ENCODE measurements at regions not wholly inside any gene's neighbourhood (a gene's known extent, or its start where the extent isn't known, plus 50 kb on each side); places are given as distances from the start of the nearest gene placed in this dataset.
"Not testable (repeated sequence)": the region's sequence is repeated elsewhere in the genome, so short reads cannot be mapped to it uniquely, and the experiment has no call there.

GRCh38 chr9:124084087-124084486, 72.5 kb downstream of the LHX2 start:
- no peak for DNase-seq (ENCODE audit: low spot score)

- DNase-seq (ENCODE audit: low spot score): no peak
Observed at GRCh38 chr9:124087226-124087625, 75.7 kb downstream of the LHX2 start.

GRCh38 chr9:124088476-124088837, 76.9 kb downstream of the LHX2 start:
- DNase-seq (ENCODE audit: low spot score): no peak

- DNase-seq (ENCODE audit: low spot score): peak; percentile 34
Observed at GRCh38 chr9:124089631-124090488, 78.3 kb downstream of the LHX2 start.

GRCh38 chr9:124098141-124098905, 86.8 kb downstream of the LHX2 start:
- DNase-seq (ENCODE audit: low spot score): no peak

- no peak for DNase-seq (ENCODE audit: low spot score)
Observed at GRCh38 chr9:124099860-124100259, 88.3 kb downstream of the LHX2 start.

GRCh38 chr9:124101215-124101968, 89.8 kb downstream of the LHX2 start:
- DNase-seq (ENCODE audit: low spot score): no peak

- DNase-seq (ENCODE audit: low spot score): no peak
Observed at GRCh38 chr9:124101969-124102345, 90.4 kb downstream of the LHX2 start.

GRCh38 chr9:124102363-124102762, 90.8 kb downstream of the LHX2 start:
- DNase-seq (ENCODE audit: low spot score): no peak

GRCh38 chr9:124105266-124105665, 93.7 kb downstream of the LHX2 start:
- DNase-seq (ENCODE audit: low spot score): no peak

- no peak for DNase-seq (ENCODE audit: low spot score)
Observed at GRCh38 chr9:124108216-124108615, 96.6 kb downstream of the LHX2 start.

- DNase-seq (ENCODE audit: low spot score): peak; percentile 55
Observed at GRCh38 chr9:124110307-124110915, 98.8 kb downstream of the LHX2 start.

- no peak for DNase-seq (ENCODE audit: low spot score)
Observed at GRCh38 chr9:124116683-124117363, 105.3 kb downstream of the LHX2 start.

- no peak for DNase-seq (ENCODE audit: low spot score)
Observed at GRCh38 chr9:124118894-124119293, 107.3 kb downstream of the LHX2 start.

- DNase-seq (ENCODE audit: low spot score): no peak
Observed at GRCh38 chr9:124120272-124120671, 108.7 kb downstream of the LHX2 start.

- DNase-seq (ENCODE audit: low spot score): no peak
Observed at GRCh38 chr9:124121725-124122124, 110.2 kb downstream of the LHX2 start.

GRCh38 chr9:124122321-124122720, 110.8 kb downstream of the LHX2 start:
- DNase-seq (ENCODE audit: low spot score): peak; percentile 24

GRCh38 chr9:124122813-124123462, 111.4 kb downstream of the LHX2 start:
- peak; percentile 48 for DNase-seq (ENCODE audit: low spot score)

- not testable (repeated sequence) for DNase-seq (ENCODE audit: low spot score)
Observed at GRCh38 chr9:124123621-124124020, 112.1 kb downstream of the LHX2 start.

GRCh38 chr9:124124729-124125650, 113.4 kb downstream of the LHX2 start:
- DNase-seq (ENCODE audit: low spot score): no peak

Data from NAMALWA (cell line).